CD4-positive, CD25-positive, alpha-beta regulatory T cell (primary cell): ENCODE measurements at regions not wholly inside any gene's neighbourhood (a gene's known extent, or its start where the extent isn't known, plus 50 kb on each side); places are given as distances from the start of the nearest gene placed in this dataset.

ENCODE experiments used
- ATAC-seq, 2 donors: fragments of 150-1000 bp; cut with Tn5 transposase; one replicate each; pipeline ENCODE4 v1.10.0; 2021; ENCODE audit warnings: low read depth in 2 of 2, moderate number of reproducible peaks in 2 of 2, moderate library complexity in 1 of 2
- DNase-seq, 3 donors: peaks; one replicate each; pipeline versions ENCODE4 v3.0.0 to v3.0.0-alpha.2; 2012 to 2022; ENCODE audit warnings: mixed read lengths in 1 of 3
- H3K27ac ChIP-seq: one replicate; pipeline ENCODE4 v1.7.0; 2013; ENCODE audit warnings: mild to moderate bottlenecking, low read length; ENCODE audit not compliant: insufficient read depth, poor library complexity, severe bottlenecking
- H3K27me3 ChIP-seq: one replicate; pipeline ENCODE4 v1.7.0; 2013; ENCODE audit warnings: low read length; ENCODE audit not compliant: control insufficient read depth, insufficient read depth
- H3K36me3 ChIP-seq: one replicate; pipeline ENCODE4 v1.7.0; 2013; ENCODE audit warnings: mild to moderate bottlenecking, low read length, moderate library complexity; ENCODE audit not compliant: control insufficient read depth, insufficient read depth
- H3K4me1 ChIP-seq: 2 replicates; pipeline ENCODE4 v1.7.0; 2013; ENCODE audit warnings: mild to moderate bottlenecking, low read length; ENCODE audit not compliant: insufficient read depth, control insufficient read depth, poor library complexity, severe bottlenecking
- H3K4me3 ChIP-seq: one replicate; pipeline ENCODE4 v1.7.0; 2013; ENCODE audit warnings: low read depth, mild to moderate bottlenecking, low read length, moderate library complexity
- H3K9me3 ChIP-seq, 2 experiments: 1 replicate in 1 of 2; 2 replicates in 1 of 2; pipeline ENCODE4 v1.7.0; 2013; ENCODE audit warnings: low read length in 2 of 2, mild to moderate bottlenecking in 1 of 2, moderate library complexity in 1 of 2; ENCODE audit not compliant: control insufficient read depth in 2 of 2
- H3K27ac Mint-ChIP-seq, 3 donors: one replicate each; pipeline ENCODE4 v1.8.0; 2020 to 2022; ENCODE audit warnings: mild to moderate bottlenecking in 3 of 3, mixed read lengths in 3 of 3, moderate library complexity in 2 of 3
- H3K27me3 Mint-ChIP-seq: one replicate; pipeline ENCODE4 v1.8.0; 2022; ENCODE audit warnings: mild to moderate bottlenecking, mixed read lengths
- H3K36me3 Mint-ChIP-seq: one replicate; pipeline ENCODE4 v1.8.0; 2020; ENCODE audit warnings: mixed read lengths
- H3K4me1 Mint-ChIP-seq, 4 donors: one replicate each; pipeline ENCODE4 v1.8.0; 2020 to 2022; ENCODE audit warnings: mixed read lengths in 4 of 4, mild to moderate bottlenecking in 1 of 4
- H3K4me3 Mint-ChIP-seq, 4 donors: one replicate each; pipeline ENCODE4 v1.8.0; 2020 to 2022; ENCODE audit warnings: mild to moderate bottlenecking in 4 of 4, mixed read lengths in 4 of 4, moderate library complexity in 3 of 4
- H3K9me3 Mint-ChIP-seq, 7 donors: one replicate each; pipeline ENCODE4 v1.8.0; 2020 to 2022; ENCODE audit warnings: mixed read lengths in 7 of 7, mild to moderate bottlenecking in 3 of 7, moderate library complexity in 2 of 7

DNA sequence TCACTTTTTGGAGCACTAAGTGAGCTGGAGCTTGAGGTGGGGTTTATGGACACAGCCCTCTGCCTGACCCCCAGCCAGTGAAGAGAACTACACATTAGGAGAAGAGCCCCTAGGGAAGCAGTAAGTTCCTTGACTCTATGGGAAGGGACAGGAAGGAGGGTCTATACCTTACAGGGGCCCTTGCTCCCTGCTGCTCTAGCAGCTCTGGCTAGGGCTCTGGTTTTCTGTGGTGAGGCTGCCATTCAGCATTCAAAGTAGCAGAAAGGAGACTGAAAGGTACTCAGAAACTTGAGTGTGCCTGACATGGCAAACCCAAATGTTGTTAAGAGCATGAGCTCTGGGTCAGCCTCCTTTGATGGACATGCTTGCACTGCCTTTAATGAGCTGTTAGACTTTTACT is 144.0 kb upstream of the KIT start:
- no peaks in the 10 kb centered on the region for H3K36me3 ChIP-seq
- no peaks in the 10 kb centered on the region for H3K4me1 Mint-ChIP-seq
- H3K9me3 Mint-ChIP-seq, result peaks cover 0 to 6% (median 2%) of the 10 kb centered on the region in 7 donors
- H3K27me3 ChIP-seq, result no peaks in the 10 kb centered on the region
- H3K4me3 ChIP-seq, result no peak overlapping the region
- H3K27ac ChIP-seq, result no peak overlapping the region
- H3K4me3 Mint-ChIP-seq, result no peak overlapping the region
- no peaks in the 10 kb centered on the region for H3K27me3 Mint-ChIP-seq
- H3K27ac Mint-ChIP-seq, result no peak overlapping the region
- DNase-seq, result no peak
- no peaks in the 10 kb centered on the region for H3K9me3 ChIP-seq
- H3K4me1 ChIP-seq, result no peaks in the 10 kb centered on the region
- H3K36me3 Mint-ChIP-seq, result no peaks in the 10 kb centered on the region
- ATAC-seq, result no peak

DNA sequence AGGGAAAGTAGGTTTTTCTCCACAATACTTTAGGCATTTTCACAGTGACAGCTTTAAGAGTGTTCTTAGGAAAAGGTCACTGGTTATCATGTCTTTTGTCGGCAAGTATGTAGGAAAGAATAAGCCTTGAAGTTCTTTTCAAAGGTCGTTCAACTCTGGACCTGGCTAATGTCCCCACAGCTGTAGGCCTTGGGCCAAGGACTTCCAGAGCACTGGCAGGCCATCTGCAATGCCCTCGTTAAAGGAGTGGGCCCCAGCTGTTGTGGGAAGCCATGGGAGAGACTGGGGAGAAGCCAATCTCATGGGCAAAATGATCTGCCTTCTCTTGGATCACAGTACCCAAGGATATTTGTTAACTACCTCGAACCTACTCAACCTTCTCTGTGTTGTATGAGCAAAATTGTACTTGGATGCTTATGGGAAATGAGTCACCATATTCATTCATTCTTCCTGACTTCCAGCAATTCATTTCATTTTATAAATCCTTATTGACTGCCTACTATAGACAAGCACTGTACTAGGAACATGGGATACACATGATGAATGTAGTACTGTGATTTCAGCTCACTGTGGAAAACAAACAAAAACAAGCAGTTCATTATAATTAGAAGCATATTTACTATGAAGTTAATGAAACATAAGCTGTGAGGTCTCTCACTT is 141.1 kb upstream of the KIT start:
- Mint-ChIP-seq H3K27me3 (no peaks in the 10 kb centered on the region), H3K4me1 (no peaks in the 10 kb centered on the region), H3K4me3 (no peak overlapping the region), H3K9me3 (peaks cover 0 to 6% (median 2%) of the 10 kb centered on the region in 7 donors), H3K27ac (no peak overlapping the region), H3K36me3 (no peaks in the 10 kb centered on the region)
- no peaks in the 10 kb centered on the region for H3K27me3 ChIP-seq
- no peaks in the 10 kb centered on the region for H3K4me1 ChIP-seq
- no peaks in the 10 kb centered on the region for H3K36me3 ChIP-seq
- no peak overlapping the region for H3K4me3 ChIP-seq
- DNase-seq (no peak), ATAC-seq (no peak)
- H3K27ac ChIP-seq, result no peak overlapping the region
- H3K9me3 ChIP-seq, result no peaks in the 10 kb centered on the region

DNA sequence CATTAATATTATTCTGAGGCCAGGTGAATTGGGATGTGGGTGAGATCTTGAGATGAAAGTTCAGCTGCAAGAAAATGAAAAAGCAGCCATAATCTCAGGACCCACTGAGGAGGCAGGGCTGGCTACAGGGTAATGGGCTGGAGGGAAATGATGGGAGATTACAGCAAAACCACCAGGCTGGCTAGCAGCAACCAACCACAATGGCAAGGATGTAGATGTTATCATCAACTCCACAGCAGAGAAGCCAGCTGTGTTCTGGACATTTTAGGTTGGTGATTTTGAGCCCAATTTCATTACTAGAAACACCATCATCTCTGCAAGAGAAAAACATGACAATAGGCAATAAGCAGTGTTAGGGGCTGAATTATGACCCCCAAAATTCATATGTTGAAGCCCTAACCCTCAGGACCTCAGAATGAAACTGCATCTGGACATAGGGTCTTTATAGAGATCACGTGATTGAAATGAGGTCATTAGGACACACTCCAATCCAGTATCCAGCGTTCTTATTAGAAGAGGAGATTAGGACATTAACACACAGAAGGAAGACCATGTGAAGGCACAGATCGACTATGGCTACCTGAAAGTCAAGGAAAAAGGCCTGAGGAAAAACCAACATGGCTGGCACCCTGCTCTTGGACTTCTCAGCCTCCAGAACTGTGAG is 139.8 kb upstream of the KIT start:
- Histone ChIP-seq H3K4me3 (no peak overlapping the region), H3K9me3 (no peaks in the 10 kb centered on the region), H3K27me3 (no peaks in the 10 kb centered on the region), H3K36me3 (no peaks in the 10 kb centered on the region), H3K4me1 (no peaks in the 10 kb centered on the region), H3K27ac (no peak overlapping the region)
- Mint-ChIP-seq H3K27ac (no peak overlapping the region), H3K27me3 (peaks cover 4% of the 10 kb centered on the region), H3K36me3 (no peaks in the 10 kb centered on the region), H3K9me3 (peaks cover 0 to 6% (median 2%) of the 10 kb centered on the region in 7 donors), H3K4me3 (no peak overlapping the region), H3K4me1 (no peaks in the 10 kb centered on the region)
- DNase-seq, result no peak
- ATAC-seq, result no peak

DNA sequence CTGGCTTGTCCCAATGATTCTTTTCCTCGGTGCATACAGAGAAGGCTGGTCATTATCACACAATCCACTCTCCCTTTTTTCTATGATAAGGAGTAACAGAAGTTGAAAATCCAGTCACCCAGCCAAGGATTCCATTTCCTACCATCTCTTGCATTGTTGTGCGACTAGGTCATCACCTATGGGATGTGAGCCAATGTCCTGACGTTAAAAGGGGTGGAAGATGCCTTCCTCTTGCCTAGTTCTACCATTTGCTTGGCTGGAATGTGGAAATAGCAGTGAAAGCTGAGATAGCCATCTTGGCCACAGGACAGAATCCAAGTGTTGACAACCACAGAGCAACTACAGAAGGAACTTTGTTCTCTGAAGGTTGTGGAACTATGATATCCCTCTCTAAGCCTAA is 132.2 kb upstream of the KIT start:
- Histone ChIP-seq H3K27ac (no peak overlapping the region), H3K36me3 (no peaks in the 10 kb centered on the region), H3K4me3 (no peak overlapping the region), H3K27me3 (no peaks in the 10 kb centered on the region), H3K4me1 (no peaks in the 10 kb centered on the region), H3K9me3 (no peaks in the 10 kb centered on the region)
- Mint-ChIP-seq H3K9me3 (peaks cover 0 to 5% (median 3%) of the 10 kb centered on the region in 7 donors), H3K4me1 (no peaks in the 10 kb centered on the region), H3K27me3 (peaks cover 4% of the 10 kb centered on the region), H3K36me3 (no peaks in the 10 kb centered on the region), H3K4me3 (no peak overlapping the region), H3K27ac (no peak overlapping the region)
- ATAC-seq (no peak), DNase-seq (no peak)

DNA sequence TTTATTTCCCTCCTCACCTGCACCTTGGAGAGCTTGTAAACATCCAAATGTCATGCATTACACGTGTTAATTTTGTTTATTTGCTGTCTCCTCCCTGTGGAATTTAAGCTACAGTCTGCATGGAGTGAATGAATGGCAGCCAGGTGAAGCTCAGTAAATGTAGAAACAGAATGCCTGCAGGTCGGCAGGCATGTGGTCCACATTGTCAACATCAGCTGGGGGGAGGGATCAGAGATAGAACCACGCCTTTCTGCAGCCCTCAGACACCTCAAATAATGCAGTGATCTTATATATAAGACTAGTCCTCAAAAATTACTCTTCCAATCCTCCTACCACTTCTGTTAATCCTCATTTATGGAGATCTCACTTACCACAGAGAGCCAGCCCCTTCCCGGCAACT is 131.2 kb upstream of the KIT start:
- Mint-ChIP-seq H3K4me3 (no peak overlapping the region), H3K27me3 (peaks cover 4% of the 10 kb centered on the region)

DNA sequence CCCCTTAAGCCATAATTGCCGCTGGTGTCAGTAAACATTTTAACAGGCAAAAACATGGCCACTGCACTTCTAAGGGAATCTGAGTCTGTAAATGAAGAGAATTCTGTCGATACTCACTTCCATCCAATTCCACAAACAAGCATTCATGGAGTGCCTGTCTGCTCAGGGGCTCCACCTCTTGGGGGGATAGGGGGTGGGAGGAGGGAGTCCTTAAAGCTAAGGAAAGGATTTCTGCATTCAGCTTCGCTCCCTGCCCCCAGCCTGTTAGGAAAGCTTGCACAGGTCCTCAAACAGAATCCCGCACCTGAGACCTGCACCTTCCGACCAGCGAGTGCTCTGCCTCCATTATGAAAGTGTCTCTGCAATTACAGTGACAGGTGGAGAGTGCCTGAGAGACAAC is 130.2 kb upstream of the KIT start:
- Histone ChIP-seq H3K9me3 (no peaks in the 10 kb centered on the region), H3K36me3 (no peaks in the 10 kb centered on the region), H3K27me3 (no peaks in the 10 kb centered on the region), H3K4me3 (no peak overlapping the region), H3K27ac (no peak overlapping the region), H3K4me1 (no peaks in the 10 kb centered on the region)
- Mint-ChIP-seq H3K4me1 (no peaks in the 10 kb centered on the region), H3K36me3 (no peaks in the 10 kb centered on the region), H3K9me3 (peaks cover 0 to 5% (median 3%) of the 10 kb centered on the region in 7 donors), H3K4me3 (no peak overlapping the region), H3K27ac (no peak overlapping the region), H3K27me3 (peaks cover 4% of the 10 kb centered on the region)
- no peak for ATAC-seq
- no peak for DNase-seq

More for the DNA sequence above, 131.2 kb upstream of the KIT start:
- Histone ChIP-seq H3K27ac (no peak overlapping the region), H3K36me3 (no peaks in the 10 kb centered on the region), H3K4me1 (no peaks in the 10 kb centered on the region), H3K9me3 (no peaks in the 10 kb centered on the region), H3K4me3 (no peak overlapping the region), H3K27me3 (no peaks in the 10 kb centered on the region)
- no peak overlapping the region for H3K27ac Mint-ChIP-seq
- no peaks in the 10 kb centered on the region for H3K36me3 Mint-ChIP-seq
- H3K4me1 Mint-ChIP-seq, result no peaks in the 10 kb centered on the region
- H3K9me3 Mint-ChIP-seq, result peaks cover 0 to 5% (median 3%) of the 10 kb centered on the region in 7 donors
- DNase-seq (no peak), ATAC-seq (no peak)

DNA sequence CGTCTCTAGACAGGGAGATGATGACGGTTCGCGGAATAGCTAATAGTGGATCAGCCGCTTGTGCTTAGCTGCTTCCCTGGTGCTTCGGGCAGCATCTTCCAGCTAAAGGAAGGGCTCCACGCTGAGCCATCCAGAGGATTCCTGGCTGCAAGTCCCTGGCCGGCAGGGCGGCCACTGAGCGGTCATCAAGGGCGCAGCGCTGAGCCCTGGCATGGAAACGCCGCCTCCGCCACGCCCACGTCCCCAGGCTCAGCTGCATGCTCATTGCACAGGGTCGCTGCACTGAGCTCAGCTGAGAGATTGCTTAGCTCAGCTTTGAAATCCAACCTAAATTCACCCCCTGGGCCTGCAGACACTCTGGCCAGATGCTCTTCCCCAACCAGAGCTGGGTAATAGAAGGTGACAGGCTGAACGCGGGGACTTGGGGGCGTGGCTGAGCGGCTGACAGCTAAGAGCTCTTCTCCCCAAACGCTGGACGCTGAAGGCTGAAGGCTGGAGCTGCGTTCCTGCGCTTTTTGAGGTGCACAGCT is 118.2 kb upstream of the KIT start:
- Mint-ChIP-seq H3K4me3 (no peak overlapping the region), H3K9me3 (peaks cover 0 to 4% (median 2%) of the 10 kb centered on the region in 7 donors), H3K36me3 (no peaks in the 10 kb centered on the region), H3K27ac (no peak overlapping the region), H3K27me3 (no peaks in the 10 kb centered on the region), H3K4me1 (peaks cover 0 to 2% (median 0%) of the 10 kb centered on the region in 4 donors)
- H3K27ac ChIP-seq, result no peak overlapping the region
- H3K4me3 ChIP-seq, result no peak overlapping the region
- H3K4me1 ChIP-seq, result no peaks in the 10 kb centered on the region
- ATAC-seq (no peak), DNase-seq (no peak)
- H3K9me3 ChIP-seq, result no peaks in the 10 kb centered on the region
- H3K27me3 ChIP-seq, result no peaks in the 10 kb centered on the region
- no peaks in the 10 kb centered on the region for H3K36me3 ChIP-seq

DNA sequence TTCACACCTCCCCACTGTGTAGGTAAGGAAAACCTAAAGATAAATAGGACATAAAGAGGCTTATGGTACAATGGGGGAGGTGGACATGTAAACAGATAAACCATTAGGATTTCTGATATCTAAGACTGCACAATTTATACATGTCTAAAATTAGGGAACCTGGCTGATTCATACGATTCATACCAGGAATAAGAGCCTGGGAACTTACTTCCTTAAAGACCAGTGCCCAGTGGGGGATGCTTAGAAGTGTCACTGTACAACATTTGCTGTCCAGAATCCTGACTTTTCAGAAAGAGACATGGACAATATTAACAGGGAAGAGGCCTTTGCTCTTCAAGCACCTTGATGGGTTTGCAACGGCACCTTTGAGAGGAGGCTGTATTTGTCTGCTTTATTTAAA is 116.8 kb upstream of the KIT start:
- H3K4me3 Mint-ChIP-seq, result no peak overlapping the region
- H3K27me3 Mint-ChIP-seq, result no peaks in the 10 kb centered on the region
- Histone ChIP-seq H3K9me3 (no peaks in the 10 kb centered on the region), H3K4me3 (no peak overlapping the region), H3K36me3 (no peaks in the 10 kb centered on the region), H3K27ac (no peak overlapping the region), H3K4me1 (no peaks in the 10 kb centered on the region), H3K27me3 (no peaks in the 10 kb centered on the region)
- H3K36me3 Mint-ChIP-seq, result no peaks in the 10 kb centered on the region
- peaks cover 0 to 2% (median 0%) of the 10 kb centered on the region in 4 donors for H3K4me1 Mint-ChIP-seq
- no peak overlapping the region for H3K27ac Mint-ChIP-seq
- H3K9me3 Mint-ChIP-seq, result peaks cover 0 to 3% (median 2%) of the 10 kb centered on the region in 7 donors
- ATAC-seq (no peak), DNase-seq (no peak)
